NT2/D1 (cell line): ENCODE measurements at regions not wholly inside any gene's neighbourhood (a gene's known extent, or its start where the extent isn't known, plus 50 kb on each side); places are given as distances from the start of the nearest gene placed in this dataset.

Experiments
- SUZ12 ChIP-seq: IDR thresholded peaks from 2 replicates; pipeline ENCODE4 v1.6.1; 2011; ENCODE audit not compliant: insufficient read length, insufficient read depth; ENCODE audit errors: extremely low read depth
- ZNF274 ChIP-seq: IDR thresholded peaks from 2 replicates; pipeline ENCODE4 v1.6.1; 2011; ENCODE audit warnings: mild to moderate bottlenecking, low read depth, low read length

DNA sequence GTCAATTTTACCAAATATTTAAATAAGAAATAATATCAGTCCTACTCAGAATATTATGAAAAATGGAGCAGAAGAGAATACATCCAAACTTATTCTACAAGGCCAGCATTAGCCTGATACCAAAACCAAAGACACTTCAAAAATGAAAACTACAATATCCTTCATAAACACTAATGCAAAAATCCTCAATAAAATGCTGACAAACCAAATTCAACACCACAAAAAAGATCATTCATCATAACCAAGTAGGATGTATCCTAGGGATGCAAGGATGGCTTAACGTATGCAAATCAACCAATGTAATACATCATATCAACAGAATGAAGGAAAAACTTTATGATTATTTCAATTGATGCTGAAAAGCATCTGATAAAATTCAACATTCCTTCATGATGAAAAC lies 352.4 kb upstream of the ADGRB3 start:
- TF ChIP-seq SUZ12 (no peak), ZNF274 (no peak)
